ENCODE measurements at regions not wholly inside any gene's neighbourhood (a gene's known extent, or its start where the extent isn't known, plus 50 kb on each side); places are given as distances from the start of the nearest gene placed in this dataset.

DNA sequence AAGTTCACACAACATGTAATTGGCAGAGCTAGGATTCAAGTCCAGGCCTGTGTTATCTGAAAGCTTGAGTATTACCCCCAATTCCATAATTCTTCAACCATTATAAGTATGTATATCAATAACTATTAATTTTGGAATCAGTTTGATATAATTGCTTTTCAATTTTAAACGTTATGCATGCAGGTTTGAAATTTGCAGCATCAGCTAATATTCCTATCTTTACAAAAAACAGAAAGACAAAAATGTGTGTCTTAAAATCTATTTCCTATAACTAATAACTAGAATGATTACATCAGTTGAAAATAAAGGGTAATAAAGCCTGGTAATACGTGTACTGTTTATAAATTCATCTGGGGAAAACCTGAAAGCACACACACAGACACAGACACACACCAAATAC, 543.3 kb upstream of the PKDCC start:
- H3K9me3 ChIP-seq (ENCODE audit: control insufficient read depth in 1 of 2, low read length in 2 of 2), result peaks cover 7 to 13% of the 10 kb centered on the region in 2 donors
- no peaks in the 10 kb centered on the region for H3K4me1 ChIP-seq (ENCODE audit: control insufficient read depth in 1 of 2, insufficient read depth in 2 of 2, low read length in 2 of 2)
- H3K27ac ChIP-seq (ENCODE audit: low read depth, low read length), result no peak overlapping the region
- H3K9ac ChIP-seq (ENCODE audit: low read depth in 1 of 2, low read length in 2 of 2), result no peak overlapping the region
- H3K36me3 ChIP-seq (ENCODE audit: control insufficient read depth in 1 of 2, insufficient read depth in 2 of 2, low read length in 2 of 2), result no peaks in the 10 kb centered on the region
- no peaks in the 10 kb centered on the region for H3K27me3 ChIP-seq (ENCODE audit: control insufficient read depth in 1 of 2, insufficient read depth in 2 of 2, low read length in 2 of 2)
- H3K4me3 ChIP-seq (ENCODE audit: low read depth in 1 of 2, low read length in 2 of 2), result no peak overlapping the region

DNA sequence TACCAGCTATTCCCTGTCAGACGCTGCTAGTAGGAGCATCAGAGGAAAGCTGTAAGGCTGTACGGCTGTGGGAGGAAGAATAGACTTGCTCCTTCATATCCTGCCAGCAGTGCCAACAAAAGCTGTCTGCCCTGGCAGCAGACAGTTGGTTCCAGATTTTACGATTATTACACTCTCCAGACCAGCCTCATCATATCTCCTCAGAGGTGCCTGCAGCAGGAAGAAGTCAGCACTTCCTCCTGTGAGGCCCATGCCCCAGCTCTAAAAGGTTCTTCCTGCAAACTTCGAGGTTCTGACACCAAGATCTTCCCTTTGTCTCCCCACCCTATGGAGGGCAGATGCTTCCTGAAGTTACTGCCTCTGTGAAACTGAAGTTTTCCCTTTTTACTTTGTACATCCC, 537.7 kb upstream of the PKDCC start:
- H3K36me3 ChIP-seq (ENCODE audit: control insufficient read depth in 1 of 2, insufficient read depth in 2 of 2, low read length in 2 of 2), result no peaks in the 10 kb centered on the region
- no peaks in the 10 kb centered on the region for H3K27me3 ChIP-seq (ENCODE audit: control insufficient read depth in 1 of 2, insufficient read depth in 2 of 2, low read length in 2 of 2)
- no peaks in the 10 kb centered on the region for H3K4me1 ChIP-seq (ENCODE audit: control insufficient read depth in 1 of 2, insufficient read depth in 2 of 2, low read length in 2 of 2)
- H3K9me3 ChIP-seq (ENCODE audit: control insufficient read depth in 1 of 2, low read length in 2 of 2), result no peaks in the 10 kb centered on the region
- no peak overlapping the region for H3K27ac ChIP-seq (ENCODE audit: low read depth, low read length)
- no peak overlapping the region for H3K9ac ChIP-seq (ENCODE audit: low read depth in 1 of 2, low read length in 2 of 2)
- H3K4me3 ChIP-seq (ENCODE audit: low read depth in 1 of 2, low read length in 2 of 2), result no peak overlapping the region

DNA sequence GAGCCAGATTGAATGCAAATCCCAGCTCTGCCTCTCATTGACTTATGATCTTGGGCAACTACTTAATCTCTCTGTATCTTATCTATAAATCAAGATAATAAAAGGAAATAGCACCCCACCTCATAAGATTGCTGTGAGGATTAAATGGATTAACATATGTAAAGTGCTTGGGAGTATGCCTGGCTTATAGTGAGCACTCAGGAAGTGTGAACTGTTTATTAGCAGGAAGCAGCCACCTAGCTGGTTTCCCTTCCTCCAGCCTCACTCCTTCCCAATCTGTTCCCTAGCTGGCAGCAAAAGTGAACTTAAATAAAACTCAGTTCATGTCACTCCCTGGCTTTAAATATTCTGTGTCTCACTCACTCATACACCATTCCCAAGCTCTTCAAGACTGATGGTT, 526.6 kb upstream of the PKDCC start:
- Histone ChIP-seq H3K36me3 (ENCODE audit: control insufficient read depth in 1 of 2, insufficient read depth in 2 of 2, low read length in 2 of 2) (no peaks in the 10 kb centered on the region), H3K4me1 (ENCODE audit: control insufficient read depth in 1 of 2, insufficient read depth in 2 of 2, low read length in 2 of 2) (no peaks in the 10 kb centered on the region), H3K9ac (ENCODE audit: low read depth in 1 of 2, low read length in 2 of 2) (no peak overlapping the region), H3K4me3 (ENCODE audit: low read depth in 1 of 2, low read length in 2 of 2) (no peak overlapping the region), H3K27ac (ENCODE audit: low read depth, low read length) (no peak overlapping the region), H3K27me3 (ENCODE audit: control insufficient read depth in 1 of 2, insufficient read depth in 2 of 2, low read length in 2 of 2) (no peaks in the 10 kb centered on the region), H3K9me3 (ENCODE audit: control insufficient read depth in 1 of 2, low read length in 2 of 2) (no peaks in the 10 kb centered on the region)

DNA sequence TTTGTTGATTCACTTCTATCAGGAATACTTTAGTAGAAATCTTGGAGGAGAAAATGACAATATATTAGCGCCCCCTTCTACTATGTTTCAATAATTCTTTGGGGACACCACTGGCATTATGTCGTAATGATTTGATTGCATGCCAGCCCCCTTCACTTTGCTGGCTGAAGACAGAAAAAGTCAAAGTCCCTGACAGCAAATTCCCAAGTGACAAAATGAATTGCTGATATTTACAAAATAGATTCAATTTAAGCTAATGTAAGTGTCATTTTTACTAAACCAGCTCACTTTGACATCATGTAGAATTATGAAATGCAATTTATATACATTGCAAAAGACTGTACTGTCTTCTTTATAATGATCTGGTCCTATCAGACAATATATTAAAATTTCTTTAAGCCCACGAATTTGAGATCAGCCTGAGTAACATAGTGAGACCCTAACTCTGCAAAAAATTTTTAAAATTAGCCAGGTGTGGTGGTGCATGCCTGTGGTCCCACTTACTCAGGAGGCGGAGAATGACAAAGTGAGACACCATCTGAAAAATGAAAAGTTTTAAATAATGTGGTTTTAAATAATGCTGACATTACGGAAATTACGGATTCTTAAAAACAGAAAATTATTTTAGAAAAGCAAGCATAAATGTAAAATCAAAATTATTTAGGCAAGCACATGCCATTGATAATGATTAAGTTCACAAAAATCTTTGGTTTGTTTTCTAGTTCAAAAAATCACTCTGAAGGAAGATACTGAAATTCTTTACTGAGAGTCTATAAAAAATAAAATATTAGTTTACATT, 520.1 kb upstream of the PKDCC start:
- Histone ChIP-seq H3K4me1 (ENCODE audit: control insufficient read depth in 1 of 2, insufficient read depth in 2 of 2, low read length in 2 of 2) (no peaks in the 10 kb centered on the region), H3K27ac (ENCODE audit: low read depth, low read length) (no peak overlapping the region), H3K36me3 (ENCODE audit: control insufficient read depth in 1 of 2, insufficient read depth in 2 of 2, low read length in 2 of 2) (no peaks in the 10 kb centered on the region), H3K9ac (ENCODE audit: low read depth in 1 of 2, low read length in 2 of 2) (no peak overlapping the region), H3K9me3 (ENCODE audit: control insufficient read depth in 1 of 2, low read length in 2 of 2) (peaks cover 0 to 3% of the 10 kb centered on the region in 2 donors), H3K4me3 (ENCODE audit: low read depth in 1 of 2, low read length in 2 of 2) (no peak overlapping the region), H3K27me3 (ENCODE audit: control insufficient read depth in 1 of 2, insufficient read depth in 2 of 2, low read length in 2 of 2) (no peaks in the 10 kb centered on the region)

DNA sequence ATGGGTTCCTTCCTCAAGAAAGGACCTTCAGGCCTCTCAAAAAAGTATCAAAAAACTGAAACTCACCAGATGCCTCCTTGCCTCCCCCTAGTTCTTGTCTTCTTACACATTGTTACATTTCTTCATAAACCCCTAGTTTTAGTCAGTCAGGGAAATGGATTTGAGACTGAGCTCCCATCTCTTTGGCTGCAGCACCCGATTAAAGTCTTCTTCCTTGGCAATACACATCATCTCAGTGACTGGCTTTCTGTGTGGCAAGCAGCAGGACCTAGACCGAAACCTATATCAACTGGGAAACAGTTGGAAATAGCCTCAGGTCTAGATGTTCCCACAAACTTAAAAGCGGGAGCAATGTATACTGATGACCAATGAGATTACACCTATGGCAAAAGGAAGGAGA, 512.2 kb upstream of the PKDCC start:
- no peaks in the 10 kb centered on the region for H3K36me3 ChIP-seq (ENCODE audit: control insufficient read depth in 1 of 2, insufficient read depth in 2 of 2, low read length in 2 of 2)
- no peaks in the 10 kb centered on the region for H3K27me3 ChIP-seq (ENCODE audit: control insufficient read depth in 1 of 2, insufficient read depth in 2 of 2, low read length in 2 of 2)
- no peak overlapping the region for H3K27ac ChIP-seq (ENCODE audit: low read depth, low read length)
- no peak overlapping the region for H3K4me3 ChIP-seq (ENCODE audit: low read depth in 1 of 2, low read length in 2 of 2)
- H3K4me1 ChIP-seq (ENCODE audit: control insufficient read depth in 1 of 2, insufficient read depth in 2 of 2, low read length in 2 of 2), result no peaks in the 10 kb centered on the region
- no peak overlapping the region for H3K9ac ChIP-seq (ENCODE audit: low read depth in 1 of 2, low read length in 2 of 2)
- peaks cover 3 to 9% of the 10 kb centered on the region in 2 donors for H3K9me3 ChIP-seq (ENCODE audit: control insufficient read depth in 1 of 2, low read length in 2 of 2)

DNA sequence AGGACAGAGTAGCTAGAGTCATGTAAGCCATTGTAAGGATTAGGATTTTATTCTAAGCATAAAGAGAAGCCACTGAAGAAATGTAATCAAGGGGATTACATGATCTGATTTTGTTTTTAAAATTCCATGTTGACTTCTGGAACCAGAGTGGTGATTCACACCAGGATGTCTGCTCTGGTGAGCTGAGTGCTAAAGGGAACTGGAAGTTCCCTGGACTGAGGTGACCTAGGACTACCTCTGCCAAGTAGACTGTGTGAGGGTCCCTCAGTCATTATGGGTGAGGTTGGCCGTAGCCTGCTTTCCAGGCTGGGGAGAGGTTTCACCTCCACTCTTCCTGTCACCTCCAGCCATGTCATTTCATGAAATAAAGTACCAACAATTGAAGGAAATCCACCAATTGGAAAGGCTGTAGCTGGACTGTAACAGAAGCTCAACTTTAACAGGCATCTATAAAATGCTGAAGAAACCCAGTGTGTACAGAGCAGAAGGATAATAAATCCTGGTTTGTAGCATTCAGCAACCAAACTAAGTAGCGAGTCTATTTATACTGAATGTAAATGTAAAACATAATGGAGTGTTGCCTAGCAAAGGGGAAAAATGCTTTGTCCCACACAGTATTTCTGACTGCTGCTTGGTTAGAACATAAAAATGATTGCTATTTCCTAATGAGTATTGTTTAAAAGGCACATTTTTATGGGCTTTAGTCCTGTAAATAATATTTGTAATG, 507.4 kb upstream of the PKDCC start:
- Histone ChIP-seq H3K9ac (ENCODE audit: low read depth in 1 of 2, low read length in 2 of 2) (no peak overlapping the region), H3K36me3 (ENCODE audit: control insufficient read depth in 1 of 2, insufficient read depth in 2 of 2, low read length in 2 of 2) (no peaks in the 10 kb centered on the region), H3K27me3 (ENCODE audit: control insufficient read depth in 1 of 2, insufficient read depth in 2 of 2, low read length in 2 of 2) (no peaks in the 10 kb centered on the region), H3K9me3 (ENCODE audit: control insufficient read depth in 1 of 2, low read length in 2 of 2) (peaks cover 0 to 6% of the 10 kb centered on the region in 2 donors), H3K27ac (ENCODE audit: low read depth, low read length) (no peak overlapping the region), H3K4me1 (ENCODE audit: control insufficient read depth in 1 of 2, insufficient read depth in 2 of 2, low read length in 2 of 2) (no peaks in the 10 kb centered on the region), H3K4me3 (ENCODE audit: low read depth in 1 of 2, low read length in 2 of 2) (no peak overlapping the region)

DNA sequence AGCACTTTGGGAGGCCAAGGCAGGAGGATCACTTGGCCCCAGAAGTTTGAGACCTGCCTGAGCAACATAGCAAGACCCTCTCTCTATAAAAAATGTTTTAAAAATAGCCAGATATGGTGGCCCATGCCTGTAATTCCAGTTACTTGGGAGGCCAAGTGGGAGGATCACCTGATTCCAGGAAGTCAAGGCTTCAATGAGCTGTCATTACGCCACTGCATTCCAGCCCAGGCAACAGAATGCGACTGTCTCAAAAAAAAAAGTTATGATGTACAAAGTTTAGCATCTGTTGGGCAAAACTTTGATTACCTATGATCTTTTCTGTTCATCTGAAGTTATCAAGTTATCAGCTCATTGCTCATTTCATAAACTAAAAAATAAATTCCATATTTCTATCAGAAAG, 504.1 kb upstream of the PKDCC start:
- Histone ChIP-seq H3K9me3 (ENCODE audit: control insufficient read depth in 1 of 2, low read length in 2 of 2) (no peaks in the 10 kb centered on the region), H3K9ac (ENCODE audit: low read depth in 1 of 2, low read length in 2 of 2) (no peak overlapping the region), H3K27me3 (ENCODE audit: control insufficient read depth in 1 of 2, insufficient read depth in 2 of 2, low read length in 2 of 2) (no peaks in the 10 kb centered on the region), H3K27ac (ENCODE audit: low read depth, low read length) (no peak overlapping the region), H3K4me3 (ENCODE audit: low read depth in 1 of 2, low read length in 2 of 2) (no peak overlapping the region), H3K4me1 (ENCODE audit: control insufficient read depth in 1 of 2, insufficient read depth in 2 of 2, low read length in 2 of 2) (no peaks in the 10 kb centered on the region), H3K36me3 (ENCODE audit: control insufficient read depth in 1 of 2, insufficient read depth in 2 of 2, low read length in 2 of 2) (no peaks in the 10 kb centered on the region)

DNA sequence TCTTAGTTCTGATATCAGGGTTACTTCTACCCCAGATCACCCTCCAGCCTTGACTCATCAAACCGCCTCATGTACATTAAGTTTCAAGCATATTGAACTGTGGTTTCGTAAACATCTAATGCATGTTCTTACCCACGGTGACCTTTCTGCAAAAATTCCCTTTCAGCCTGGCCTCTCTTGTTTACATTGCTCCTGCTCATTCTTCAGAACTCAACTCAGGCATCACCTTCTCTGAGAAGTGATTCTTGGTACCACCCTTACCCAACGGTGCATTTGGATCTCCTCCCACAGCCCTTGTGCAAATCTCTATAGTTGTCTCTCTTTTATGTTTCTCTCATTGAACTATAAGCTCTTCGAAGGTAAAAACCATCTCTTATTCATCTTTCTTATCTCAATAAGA, 503.1 kb upstream of the PKDCC start:
- Histone ChIP-seq H3K4me3 (ENCODE audit: low read depth in 1 of 2, low read length in 2 of 2) (no peak overlapping the region), H3K27ac (ENCODE audit: low read depth, low read length) (no peak overlapping the region), H3K9me3 (ENCODE audit: control insufficient read depth in 1 of 2, low read length in 2 of 2) (no peaks in the 10 kb centered on the region), H3K36me3 (ENCODE audit: control insufficient read depth in 1 of 2, insufficient read depth in 2 of 2, low read length in 2 of 2) (no peaks in the 10 kb centered on the region), H3K9ac (ENCODE audit: low read depth in 1 of 2, low read length in 2 of 2) (no peak overlapping the region), H3K4me1 (ENCODE audit: control insufficient read depth in 1 of 2, insufficient read depth in 2 of 2, low read length in 2 of 2) (no peaks in the 10 kb centered on the region), H3K27me3 (ENCODE audit: control insufficient read depth in 1 of 2, insufficient read depth in 2 of 2, low read length in 2 of 2) (no peaks in the 10 kb centered on the region)

DNA sequence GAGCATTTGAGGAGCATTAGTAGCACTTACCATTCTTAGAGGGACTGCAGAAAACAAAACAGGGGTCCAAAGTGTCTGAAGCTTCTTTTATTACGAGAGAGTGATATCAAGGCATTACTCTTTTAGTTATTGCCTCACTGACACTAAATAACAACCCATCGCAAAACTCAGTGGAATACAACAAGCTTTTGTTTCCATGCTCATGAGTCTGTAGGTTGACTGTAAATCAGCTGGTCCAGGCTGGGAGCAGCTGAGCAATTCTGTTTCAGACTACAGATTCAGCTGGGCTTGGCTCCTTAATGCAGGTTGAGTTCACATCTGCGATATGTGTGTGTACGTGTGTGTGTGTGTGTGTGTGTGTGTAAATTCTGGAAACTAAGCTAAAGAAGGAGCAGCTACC, 501.8 kb upstream of the PKDCC start:
- H3K27me3 ChIP-seq (ENCODE audit: control insufficient read depth in 1 of 2, insufficient read depth in 2 of 2, low read length in 2 of 2), result no peaks in the 10 kb centered on the region
- no peaks in the 10 kb centered on the region for H3K4me1 ChIP-seq (ENCODE audit: control insufficient read depth in 1 of 2, insufficient read depth in 2 of 2, low read length in 2 of 2)
- no peaks in the 10 kb centered on the region for H3K36me3 ChIP-seq (ENCODE audit: control insufficient read depth in 1 of 2, insufficient read depth in 2 of 2, low read length in 2 of 2)
- H3K4me3 ChIP-seq (ENCODE audit: low read depth in 1 of 2, low read length in 2 of 2), result no peak overlapping the region
- H3K27ac ChIP-seq (ENCODE audit: low read depth, low read length), result no peak overlapping the region
- H3K9ac ChIP-seq (ENCODE audit: low read depth in 1 of 2, low read length in 2 of 2), result no peak overlapping the region
- H3K9me3 ChIP-seq (ENCODE audit: control insufficient read depth in 1 of 2, low read length in 2 of 2), result no peaks in the 10 kb centered on the region

DNA sequence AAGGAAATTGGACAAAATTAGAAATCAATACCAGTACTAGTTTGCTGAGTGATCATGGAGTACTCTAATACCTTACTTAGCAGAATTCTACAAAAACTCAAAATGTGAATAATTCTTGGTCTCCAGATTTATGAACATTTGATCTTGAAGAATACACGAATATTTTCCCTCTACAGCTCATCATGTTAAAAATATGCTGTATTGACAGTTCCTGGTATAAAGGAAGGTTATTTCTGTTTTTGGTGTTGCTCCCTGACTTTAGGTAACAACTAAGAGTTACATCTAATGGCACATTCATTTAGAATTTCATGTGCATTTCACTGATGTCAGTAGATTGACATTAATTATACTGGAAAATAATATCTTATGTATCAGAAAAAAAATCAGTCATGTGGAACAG, 479.2 kb upstream of the PKDCC start:
- Histone ChIP-seq H3K9me3 (ENCODE audit: control insufficient read depth in 1 of 2, low read length in 2 of 2) (no peaks in the 10 kb centered on the region), H3K4me3 (ENCODE audit: low read depth in 1 of 2, low read length in 2 of 2) (no peak overlapping the region), H3K36me3 (ENCODE audit: control insufficient read depth in 1 of 2, insufficient read depth in 2 of 2, low read length in 2 of 2) (no peaks in the 10 kb centered on the region), H3K27ac (ENCODE audit: low read depth, low read length) (no peak overlapping the region), H3K27me3 (ENCODE audit: control insufficient read depth in 1 of 2, insufficient read depth in 2 of 2, low read length in 2 of 2) (no peaks in the 10 kb centered on the region), H3K9ac (ENCODE audit: low read depth in 1 of 2, low read length in 2 of 2) (no peak overlapping the region), H3K4me1 (ENCODE audit: control insufficient read depth in 1 of 2, insufficient read depth in 2 of 2, low read length in 2 of 2) (no peaks in the 10 kb centered on the region)
